Smooth muscle cell of the brain vasculature (primary cell): ENCODE measurements at regions not wholly inside any gene's neighbourhood (a gene's known extent, or its start where the extent isn't known, plus 50 kb on each side); places are given as distances from the start of the nearest gene placed in this dataset.
A peak's percentile ranks its signal among the peaks of the same experiment; 100 is the strongest.
"Not testable (repeated sequence)": the region's sequence is repeated elsewhere in the genome, so short reads cannot be mapped to it uniquely, and the experiment has no call there.

Source experiments
- DNase-seq: peaks from one replicate; pipeline ENCODE4 v3.0.0-alpha.2; 2012; ENCODE audit warnings: low read depth, low spot score

GRCh38 chr1:178020968-178021640 lies 51.2 kb upstream of the SEC16B start:
- DNase-seq = no peak

DNA sequence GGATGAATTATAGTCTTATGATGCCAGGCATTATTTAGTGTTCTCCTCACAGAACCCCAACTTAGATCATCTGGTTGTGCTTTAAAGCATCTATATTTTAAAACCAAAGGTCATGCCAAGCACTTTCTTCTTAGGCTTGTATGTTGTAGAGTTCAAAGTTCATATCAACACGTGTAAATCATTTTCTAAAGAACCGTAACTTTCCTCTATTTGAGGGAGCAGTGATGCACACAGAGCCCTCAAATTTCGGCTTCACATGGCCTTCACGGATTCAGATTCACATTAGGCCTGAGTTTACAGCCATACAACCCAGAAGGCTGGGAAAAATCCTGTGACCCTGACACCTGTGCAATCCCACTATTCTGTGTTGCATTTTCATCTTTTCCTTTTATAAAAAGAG lies 52.1 kb upstream of the SEC16B start:
- DNase-seq = no peak

DNA sequence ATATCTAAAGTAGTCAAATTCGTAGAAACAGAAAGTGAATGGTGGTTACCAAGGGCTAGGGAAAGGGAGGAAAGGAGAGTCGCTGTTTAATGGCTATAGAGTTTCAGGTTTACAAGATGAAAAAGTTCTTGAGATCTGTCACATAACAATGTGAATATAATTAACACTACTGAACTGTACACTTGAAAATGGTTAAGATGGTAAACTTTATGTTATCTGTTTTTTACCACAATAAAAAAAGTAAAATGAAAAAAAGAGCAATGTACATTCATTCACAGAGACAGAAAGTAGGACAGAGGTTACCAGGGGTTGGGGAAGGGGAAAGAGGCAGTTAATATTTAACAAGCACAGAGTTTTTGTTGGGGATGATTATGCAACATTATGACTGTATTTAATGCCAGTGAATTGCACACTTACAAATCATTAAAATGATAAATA lies 53.3 kb upstream of the SEC16B start:
- DNase-seq = no peak

GRCh38 chr1:178024504-178024903 lies 54.6 kb upstream of the SEC16B start:
- no peak for DNase-seq

- DNase-seq = no peak
Measured at GRCh38 chr1:178025613-178026356, 55.9 kb upstream of the SEC16B start.

DNA sequence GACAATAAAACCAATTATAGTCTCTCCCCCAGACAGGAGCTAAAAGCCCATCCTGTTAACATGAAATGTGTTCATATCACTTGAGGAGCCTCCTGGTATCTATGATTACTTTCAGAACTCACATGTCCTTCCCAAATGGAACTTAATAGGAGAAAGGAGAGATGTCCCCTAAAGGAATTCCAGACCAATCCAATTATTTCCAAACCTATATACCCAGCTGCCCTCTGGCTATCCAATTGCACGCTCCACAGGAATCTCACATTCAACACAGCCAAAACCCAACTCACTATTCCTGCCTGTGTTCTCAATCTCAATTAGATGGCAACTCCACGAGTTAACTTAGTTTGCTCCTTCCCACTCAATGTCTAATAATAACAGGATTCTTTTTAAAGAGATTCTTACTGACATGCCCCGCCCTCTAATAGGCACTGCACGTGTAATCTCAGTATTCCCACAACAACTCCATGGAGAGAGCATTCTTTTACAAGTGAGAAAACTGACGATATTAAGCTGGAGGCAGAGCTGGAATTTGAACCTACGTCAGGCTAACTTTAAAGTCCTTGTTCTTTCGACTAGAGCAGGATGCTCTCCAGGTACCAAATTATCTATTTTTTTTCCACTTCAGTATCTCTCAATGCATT lies 59.1 kb upstream of the SEC16B start:
- DNase-seq = no peak

GRCh38 chr1:178030467-178030866 lies 60.6 kb upstream of the SEC16B start:
- DNase-seq = no peak

DNA sequence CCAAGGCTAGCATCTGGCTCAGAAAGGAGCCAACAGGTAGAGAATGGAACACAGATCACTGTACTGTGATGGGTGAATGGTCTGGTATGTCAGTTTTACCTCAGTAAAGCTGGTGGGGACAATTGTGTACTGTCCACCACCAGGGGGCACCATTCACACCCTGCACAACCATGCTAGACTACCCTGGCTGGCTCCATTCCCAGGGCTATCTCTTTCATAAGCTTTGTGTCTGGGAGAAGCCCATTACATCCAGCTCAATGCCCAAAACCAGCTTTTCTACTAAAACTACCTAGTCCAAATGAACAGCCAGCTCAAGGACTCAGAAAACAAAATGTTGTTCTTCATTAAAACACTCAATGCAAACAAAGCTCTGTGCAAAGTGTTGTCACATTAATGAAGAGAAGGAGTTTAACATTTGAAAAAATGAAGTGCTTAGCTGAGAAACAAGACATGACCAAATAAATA lies 62.0 kb upstream of the RASAL2 start:
- DNase-seq = peak; percentile 85

GRCh38 chr1:178033019-178033418 lies 60.9 kb upstream of the RASAL2 start:
- DNase-seq = no peak

- DNase-seq = no peak
Measured at GRCh38 chr1:178034676-178035075, 59.2 kb upstream of the RASAL2 start.

DNA sequence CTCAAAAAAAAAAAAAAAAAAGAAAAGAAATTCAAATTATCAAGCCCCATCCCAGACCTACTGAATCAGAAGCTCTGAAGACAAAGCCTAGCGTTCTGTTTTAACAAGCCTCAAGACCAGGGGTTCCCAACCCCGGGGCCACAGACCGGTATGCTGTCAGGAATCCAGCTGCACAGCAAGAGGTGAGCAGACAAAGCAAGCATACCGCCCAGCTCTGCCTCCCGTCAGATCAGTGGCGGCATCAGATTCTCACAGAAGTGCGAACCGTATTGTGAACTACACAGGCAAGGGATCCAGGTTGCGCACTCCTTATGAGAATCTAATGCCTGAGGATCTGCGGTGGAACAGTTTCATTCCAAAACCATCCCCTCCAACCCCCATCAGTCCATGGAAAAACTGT lies 57.8 kb upstream of the RASAL2 start:
- no peak for DNase-seq

DNA sequence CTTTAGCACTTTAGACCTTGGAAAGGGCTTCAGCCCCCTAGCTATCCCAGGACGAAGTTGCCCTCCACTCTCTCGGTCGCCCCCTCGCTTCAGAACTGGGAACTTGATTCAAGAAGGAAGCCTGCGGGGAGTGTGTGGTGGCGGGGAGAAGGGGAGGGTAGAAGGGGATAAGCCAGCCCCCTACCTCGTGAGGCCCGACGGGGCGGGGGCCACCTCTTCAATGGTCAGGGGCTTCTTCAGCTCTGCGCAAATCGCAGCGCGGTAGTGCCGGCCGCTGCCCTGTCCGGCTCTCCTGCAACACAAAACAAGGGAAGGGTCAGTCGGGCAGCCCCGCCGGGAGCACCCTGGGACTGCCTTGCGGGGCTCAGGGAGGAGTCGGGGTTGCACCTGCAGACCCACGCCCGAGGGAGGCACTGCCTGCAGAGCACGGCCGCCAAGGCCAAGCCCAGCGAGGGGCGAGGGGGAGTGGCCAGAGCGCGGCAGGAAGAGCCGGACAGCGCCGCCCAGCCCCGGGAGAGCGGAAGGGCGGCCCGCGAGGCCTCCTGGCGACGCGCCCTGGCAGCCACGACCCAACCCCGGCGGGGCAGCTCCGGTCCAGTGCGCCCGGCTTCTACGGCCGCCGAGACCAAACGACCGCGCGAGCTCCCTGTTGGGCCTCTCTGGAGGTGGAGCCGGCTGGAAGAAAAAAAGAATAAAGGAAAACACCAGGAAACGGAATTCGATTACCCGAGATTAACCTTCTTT lies 56.2 kb upstream of the RASAL2 start:
- no peak for DNase-seq

GRCh38 chr1:178038372-178038771 lies 55.5 kb upstream of the RASAL2 start:
- DNase-seq = no peak

DNA sequence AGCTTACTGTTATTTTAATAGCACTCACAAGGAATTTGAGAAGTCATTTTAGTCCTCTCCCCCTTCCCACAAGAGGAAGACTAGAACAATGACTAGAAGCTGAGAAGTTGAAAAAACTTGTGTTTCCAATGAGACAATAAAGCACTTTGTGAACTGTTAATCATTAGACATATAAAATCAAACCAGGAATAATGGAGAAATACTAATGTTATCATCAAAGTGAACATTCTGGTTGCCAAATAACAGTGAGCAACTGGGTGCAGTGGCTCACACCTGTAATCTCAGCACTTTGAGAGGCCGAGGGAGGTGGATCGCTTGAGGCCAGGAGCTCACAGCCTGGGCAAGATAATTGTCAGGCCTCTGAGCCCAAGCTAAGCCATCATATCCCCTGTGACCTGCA lies 54.0 kb upstream of the RASAL2 start:
- DNase-seq = no peak

DNA sequence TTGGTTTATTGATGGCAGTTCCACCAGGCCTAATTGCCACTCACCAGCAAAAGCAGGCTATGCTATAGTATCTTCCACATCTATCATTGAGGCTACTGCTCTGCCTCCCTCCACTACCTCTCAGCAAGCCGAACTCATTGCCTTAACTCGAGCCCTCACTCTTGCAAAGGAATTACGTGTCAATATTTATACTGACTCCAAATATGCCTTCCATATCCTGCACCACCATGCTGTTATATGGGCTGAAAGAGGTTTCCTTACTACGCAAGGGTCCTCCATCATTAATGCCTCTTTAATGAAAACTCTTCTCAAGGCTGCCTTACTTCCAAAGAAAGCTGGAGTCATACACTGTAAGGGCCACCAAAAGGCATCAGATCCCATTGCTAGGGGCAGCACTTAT lies 50.0 kb upstream of the RASAL2 start:
- DNase-seq = not testable (repeated sequence)
